Left ventricle myocardium inferior (tissue), 1 donor: ENCODE measurements at regions not wholly inside any gene's neighbourhood (a gene's known extent, or its start where the extent isn't known, plus 50 kb on each side); places are given as distances from the start of the nearest gene placed in this dataset.

Source experiments
- DNase-seq: peaks from one replicate; pipeline ENCODE4 v3.0.0-alpha.2; 2020
- H3K27ac ChIP-seq: fragments of 200-600 bp; replicated peaks from 2 replicates; pipeline ENCODE4 v1.8.0; 2021
- H3K27me3 ChIP-seq: fragments of 200-600 bp; 2 replicates; pipeline ENCODE4 v1.8.0; 2021; ENCODE audit warnings: low read depth
- H3K36me3 ChIP-seq: fragments of 200-600 bp; 2 replicates; pipeline ENCODE4 v1.8.0; 2021
- H3K4me1 ChIP-seq: fragments of 200-600 bp; 2 replicates; pipeline ENCODE4 v1.8.0; 2021
- H3K4me3 ChIP-seq: fragments of 200-600 bp; 2 replicates; pipeline ENCODE4 v1.8.0; 2021; ENCODE audit warnings: mild to moderate bottlenecking, moderate library complexity
- H3K9me3 ChIP-seq: fragments of 200-600 bp; replicated peaks from 2 replicates; pipeline ENCODE4 v1.8.0; 2021
- intact Hi-C: fragments of 100-400 bp; cut with micrococcal nuclease; formaldehyde crosslinking; loops from one replicate; pipeline ENCODE4 v1.11.0; 2022
- TF ChIP-seq, protein P1 (sequence below): fragments of 200-600 bp; IDR thresholded peaks from 2 replicates; pipeline ENCODE4 v1.8.0; 2021; ENCODE audit warnings: antibody characterized with exemption, mild to moderate bottlenecking, borderline replicate concordance
- donor health status: DM: no; HTN: yes; CAD: no; lungs with severe emphysema.

GRCh38 chr14:43123544-43123943, 1383.5 kb downstream of the FSCB start:
- TF ChIP-seq, protein P1, sequence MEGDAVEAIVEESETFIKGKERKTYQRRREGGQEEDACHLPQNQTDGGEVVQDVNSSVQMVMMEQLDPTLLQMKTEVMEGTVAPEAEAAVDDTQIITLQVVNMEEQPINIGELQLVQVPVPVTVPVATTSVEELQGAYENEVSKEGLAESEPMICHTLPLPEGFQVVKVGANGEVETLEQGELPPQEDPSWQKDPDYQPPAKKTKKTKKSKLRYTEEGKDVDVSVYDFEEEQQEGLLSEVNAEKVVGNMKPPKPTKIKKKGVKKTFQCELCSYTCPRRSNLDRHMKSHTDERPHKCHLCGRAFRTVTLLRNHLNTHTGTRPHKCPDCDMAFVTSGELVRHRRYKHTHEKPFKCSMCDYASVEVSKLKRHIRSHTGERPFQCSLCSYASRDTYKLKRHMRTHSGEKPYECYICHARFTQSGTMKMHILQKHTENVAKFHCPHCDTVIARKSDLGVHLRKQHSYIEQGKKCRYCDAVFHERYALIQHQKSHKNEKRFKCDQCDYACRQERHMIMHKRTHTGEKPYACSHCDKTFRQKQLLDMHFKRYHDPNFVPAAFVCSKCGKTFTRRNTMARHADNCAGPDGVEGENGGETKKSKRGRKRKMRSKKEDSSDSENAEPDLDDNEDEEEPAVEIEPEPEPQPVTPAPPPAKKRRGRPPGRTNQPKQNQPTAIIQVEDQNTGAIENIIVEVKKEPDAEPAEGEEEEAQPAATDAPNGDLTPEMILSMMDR = no peak
- Histone ChIP-seq H3K36me3 (no peaks in the 10 kb centered on the region), H3K27me3 (no peaks in the 10 kb centered on the region), H3K4me3 (no peak overlapping the region), H3K9me3 (peaks cover 16% of the 10 kb centered on the region), H3K27ac (no peak overlapping the region), H3K4me1 (no peaks in the 10 kb centered on the region)
- no peak for DNase-seq
- intact Hi-C loops = no loop called here

DNA sequence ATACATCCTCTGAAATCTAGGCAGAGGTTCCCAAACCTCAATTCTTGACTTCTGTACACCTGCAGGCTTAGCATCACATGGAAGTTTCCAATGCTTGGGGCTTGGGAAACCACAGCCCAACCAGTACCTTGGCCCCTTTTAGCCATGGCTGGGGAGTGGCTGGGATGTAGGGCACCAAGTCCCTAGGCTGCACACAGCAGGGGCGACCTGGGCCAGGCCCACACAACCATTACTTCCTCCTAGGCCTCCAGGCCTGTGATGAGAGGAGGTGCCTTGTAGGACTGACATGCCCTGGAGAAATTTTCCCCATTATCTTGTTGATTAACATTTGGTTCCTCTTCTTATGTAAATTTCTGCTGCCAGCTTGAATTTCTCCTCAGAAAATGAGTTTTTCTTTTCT, 1387.4 kb downstream of the FSCB start:
- no peak for DNase-seq
- Histone ChIP-seq H3K27me3 (no peaks in the 10 kb centered on the region), H3K9me3 (peaks cover 8% of the 10 kb centered on the region), H3K4me1 (no peaks in the 10 kb centered on the region), H3K4me3 (no peak overlapping the region), H3K36me3 (no peaks in the 10 kb centered on the region), H3K27ac (no peak overlapping the region)
- TF ChIP-seq, protein P1 = no peak
- intact Hi-C loops = no loop called here

- H3K27me3 ChIP-seq = no peaks in the 10 kb centered on the region
- H3K4me1 ChIP-seq = no peaks in the 10 kb centered on the region
- no peaks in the 10 kb centered on the region for H3K36me3 ChIP-seq
- H3K9me3 ChIP-seq = peaks cover 8% of the 10 kb centered on the region
- no peak for DNase-seq
- intact Hi-C loops = no loop called here
- TF ChIP-seq, protein P1 = no peak
- no peak overlapping the region for H3K27ac ChIP-seq
- H3K4me3 ChIP-seq = no peak overlapping the region
Measured at GRCh38 chr14:43116341-43116740, 1390.7 kb downstream of the FSCB start.

GRCh38 chr14:43105305-43105704, 1401.8 kb downstream of the FSCB start:
- Histone ChIP-seq H3K4me3 (no peak overlapping the region), H3K27ac (no peak overlapping the region), H3K9me3 (peaks cover 4% of the 10 kb centered on the region), H3K4me1 (no peaks in the 10 kb centered on the region), H3K27me3 (no peaks in the 10 kb centered on the region), H3K36me3 (no peaks in the 10 kb centered on the region)
- TF ChIP-seq, protein P1 = no peak
- DNase-seq = no peak
- intact Hi-C loops = no loop called here

GRCh38 chr14:43090380-43090779, 1416.7 kb downstream of the FSCB start:
- Histone ChIP-seq H3K4me1 (no peaks in the 10 kb centered on the region), H3K36me3 (no peaks in the 10 kb centered on the region), H3K27ac (no peak overlapping the region), H3K27me3 (no peaks in the 10 kb centered on the region), H3K9me3 (peaks cover 6% of the 10 kb centered on the region), H3K4me3 (no peak overlapping the region)
- intact Hi-C loops = no loop called here
- no peak for DNase-seq
- TF ChIP-seq, protein P1 = no peak

GRCh38 chr14:43087666-43088065, 1419.4 kb downstream of the FSCB start:
- H3K4me1 ChIP-seq = no peaks in the 10 kb centered on the region
- DNase-seq = no peak
- no peaks in the 10 kb centered on the region for H3K36me3 ChIP-seq
- intact Hi-C loops = no loop called here
- no peak overlapping the region for H3K27ac ChIP-seq
- H3K9me3 ChIP-seq = peaks cover 12% of the 10 kb centered on the region
- no peaks in the 10 kb centered on the region for H3K27me3 ChIP-seq
- no peak overlapping the region for H3K4me3 ChIP-seq
- TF ChIP-seq, protein P1 = no peak
